Right lobe of liver (tissue), 4 donors: ENCODE measurements at regions not wholly inside any gene's neighbourhood (a gene's known extent, or its start where the extent isn't known, plus 50 kb on each side); places are given as distances from the start of the nearest gene placed in this dataset.

ENCODE experiments used
- CTCF ChIP-seq, 4 donors: fragments of 200-600 bp in 3 of 4; fragments of 450-650 bp in 1 of 4; IDR thresholded peaks; one replicate each; pipeline versions ENCODE4 v1.5.1 to v1.8.0; 2016 to 2022; ENCODE audit warnings: antibody characterized with exemption in 4 of 4, mild to moderate bottlenecking in 2 of 4
- POLR2A ChIP-seq: fragments of 450-650 bp; IDR thresholded peaks from one replicate; pipeline ENCODE4 v1.6.1; 2017; ENCODE audit warnings: antibody characterized with exemption, mild to moderate bottlenecking
- donor health status: DM: no; HTN: no; CAD: no.
- donor health status: DM: no; HTN: no; CAD: no.
- donor health status: DM: no; HTN: yes; CAD: no.

GRCh38 chr5:13350767-13351166 is 593.7 kb downstream of the DNAH5 start:
- TF ChIP-seq CTCF (IDR thresholded peaks at IDR 0.05) (no peak), POLR2A (no peak)
